HG03139 (cell line): ENCODE measurements at regions not wholly inside any gene's neighbourhood (a gene's known extent, or its start where the extent isn't known, plus 50 kb on each side); places are given as distances from the start of the nearest gene placed in this dataset.
"Not testable (repeated sequence)": the region's sequence is repeated elsewhere in the genome, so short reads cannot be mapped to it uniquely, and the experiment has no call there.

Source experiments
- ATAC-seq: cut with Tn5 transposase; IDR thresholded peaks from one replicate; pipeline ENCODE4 v1.9.1; 2021; ENCODE audit not compliant: unreplicated experiment

- no peak for ATAC-seq
Observed at GRCh38 chr6:119676961-119677360, 327.4 kb upstream of the MAN1A1 start.

GRCh38 chr6:119676230-119676629, 326.7 kb upstream of the MAN1A1 start:
- ATAC-seq, result no peak

GRCh38 chr6:119673741-119674140, 324.2 kb upstream of the MAN1A1 start:
- no peak for ATAC-seq

- no peak for ATAC-seq
Observed at GRCh38 chr6:119672725-119673124, 323.2 kb upstream of the MAN1A1 start.

- ATAC-seq, result no peak
Observed at GRCh38 chr6:119671105-119671504, 321.5 kb upstream of the MAN1A1 start.

- no peak for ATAC-seq
Observed at GRCh38 chr6:119669221-119669620, 319.7 kb upstream of the MAN1A1 start.

GRCh38 chr6:119665432-119665831, 315.9 kb upstream of the MAN1A1 start:
- ATAC-seq, result not testable (repeated sequence)

GRCh38 chr6:119661628-119662027, 312.1 kb upstream of the MAN1A1 start:
- ATAC-seq, result no peak

GRCh38 chr6:119661078-119661477, 311.5 kb upstream of the MAN1A1 start:
- ATAC-seq, result no peak

GRCh38 chr6:119658917-119659316, 309.4 kb upstream of the MAN1A1 start:
- ATAC-seq, result no peak

GRCh38 chr6:119655124-119655523, 305.6 kb upstream of the MAN1A1 start:
- no peak for ATAC-seq

- ATAC-seq, result no peak
Observed at GRCh38 chr6:119653329-119653728, 303.8 kb upstream of the MAN1A1 start.

GRCh38 chr6:119649531-119649930, 300.0 kb upstream of the MAN1A1 start:
- ATAC-seq, result no peak

- no peak for ATAC-seq
Observed at GRCh38 chr6:119647309-119647708, 297.7 kb upstream of the MAN1A1 start.

GRCh38 chr6:119643876-119644275, 294.3 kb upstream of the MAN1A1 start:
- no peak for ATAC-seq

- ATAC-seq, result no peak
Observed at GRCh38 chr6:119637768-119638167, 288.2 kb upstream of the MAN1A1 start.

GRCh38 chr6:119636060-119636459, 286.5 kb upstream of the MAN1A1 start:
- no peak for ATAC-seq

GRCh38 chr6:119633461-119633860, 283.9 kb upstream of the MAN1A1 start:
- ATAC-seq, result no peak

- no peak for ATAC-seq
Observed at GRCh38 chr6:119630561-119631192, 281.1 kb upstream of the MAN1A1 start.

- ATAC-seq, result no peak
Observed at GRCh38 chr6:119628691-119629594, 279.4 kb upstream of the MAN1A1 start.

- ATAC-seq, result no peak
Observed at GRCh38 chr6:119627908-119628669, 278.5 kb upstream of the MAN1A1 start.
